ENCODE measurements at regions not wholly inside any gene's neighbourhood (a gene's known extent, or its start where the extent isn't known, plus 50 kb on each side); places are given as distances from the start of the nearest gene placed in this dataset.

- Mint-ChIP-seq H3K4me1 (ENCODE audit: low read depth) (no peaks in the 10 kb centered on the region), H3K27ac (ENCODE audit: unreplicated experiment) (no peak overlapping the region), H3K4me3 (ENCODE audit: unreplicated experiment) (no peak overlapping the region), H3K27me3 (ENCODE audit: low read depth) (no peaks in the 10 kb centered on the region), H3K9me3 (ENCODE audit: low read depth) (no peaks in the 10 kb centered on the region), H3K36me3 (ENCODE audit: low read depth) (no peaks in the 10 kb centered on the region)
- no peak for DNase-seq (ENCODE audit: low spot score)
- no peak for TF ChIP-seq CTCF (IDR thresholded peaks at IDR 0.05)
These were observed 125.5 kb upstream of the DCLK2 start for GRCh38 chr4:149952716-149953115.

- H3K9me3 Mint-ChIP-seq (ENCODE audit: low read depth): no peaks in the 10 kb centered on the region
- DNase-seq (ENCODE audit: low spot score): no peak
- no peaks in the 10 kb centered on the region for H3K36me3 Mint-ChIP-seq (ENCODE audit: low read depth)
- no peak overlapping the region for H3K27ac Mint-ChIP-seq (ENCODE audit: unreplicated experiment)
- TF ChIP-seq CTCF (IDR thresholded peaks at IDR 0.05): no peak
- H3K4me3 Mint-ChIP-seq (ENCODE audit: unreplicated experiment): no peak overlapping the region
- H3K4me1 Mint-ChIP-seq (ENCODE audit: low read depth): no peaks in the 10 kb centered on the region
- no peaks in the 10 kb centered on the region for H3K27me3 Mint-ChIP-seq (ENCODE audit: low read depth)
These were observed 122.4 kb upstream of the DCLK2 start for GRCh38 chr4:149955780-149956390.

- H3K4me1 Mint-ChIP-seq (ENCODE audit: low read depth): peaks cover under 1% of the 10 kb centered on the region
- H3K9me3 Mint-ChIP-seq (ENCODE audit: low read depth): no peaks in the 10 kb centered on the region
- H3K27ac Mint-ChIP-seq (ENCODE audit: unreplicated experiment): no peak overlapping the region
- no peaks in the 10 kb centered on the region for H3K27me3 Mint-ChIP-seq (ENCODE audit: low read depth)
- no peak overlapping the region for H3K4me3 Mint-ChIP-seq (ENCODE audit: unreplicated experiment)
- H3K36me3 Mint-ChIP-seq (ENCODE audit: low read depth): no peaks in the 10 kb centered on the region
- DNase-seq (ENCODE audit: low spot score): no peak
- no peak for TF ChIP-seq CTCF (IDR thresholded peaks at IDR 0.05)
These were observed 121.6 kb upstream of the DCLK2 start for GRCh38 chr4:149956678-149957077.

- H3K9me3 Mint-ChIP-seq (ENCODE audit: low read depth): no peaks in the 10 kb centered on the region
- no peaks in the 10 kb centered on the region for H3K27me3 Mint-ChIP-seq (ENCODE audit: low read depth)
- H3K4me1 Mint-ChIP-seq (ENCODE audit: low read depth): peaks cover 7% of the 10 kb centered on the region
- no peak for TF ChIP-seq CTCF (IDR thresholded peaks at IDR 0.05)
- no peaks in the 10 kb centered on the region for H3K36me3 Mint-ChIP-seq (ENCODE audit: low read depth)
- no peak overlapping the region for H3K27ac Mint-ChIP-seq (ENCODE audit: unreplicated experiment)
- DNase-seq (ENCODE audit: low spot score): no peak
- H3K4me3 Mint-ChIP-seq (ENCODE audit: unreplicated experiment): no peak overlapping the region
These were observed 116.2 kb upstream of the DCLK2 start for GRCh38 chr4:149961876-149962597.

- Mint-ChIP-seq H3K27me3 (ENCODE audit: low read depth) (no peaks in the 10 kb centered on the region), H3K4me3 (ENCODE audit: unreplicated experiment) (no peak overlapping the region), H3K4me1 (ENCODE audit: low read depth) (peaks cover 7% of the 10 kb centered on the region), H3K27ac (ENCODE audit: unreplicated experiment) (no peak overlapping the region), H3K36me3 (ENCODE audit: low read depth) (no peaks in the 10 kb centered on the region), H3K9me3 (ENCODE audit: low read depth) (no peaks in the 10 kb centered on the region)
- DNase-seq (ENCODE audit: low spot score): no peak
- TF ChIP-seq CTCF (IDR thresholded peaks at IDR 0.05): no peak
These were observed 114.0 kb upstream of the DCLK2 start for GRCh38 chr4:149964001-149964796.
